Hepatocyte (in vitro differentiated cells): ENCODE measurements at regions not wholly inside any gene's neighbourhood (a gene's known extent, or its start where the extent isn't known, plus 50 kb on each side); places are given as distances from the start of the nearest gene placed in this dataset.

Source experiments
- DNase-seq: peaks from one replicate; pipeline ENCODE4 v3.0.0-alpha.2; 2016; ENCODE audit warnings: low spot score
- H2AFZ ChIP-seq: fragments of 200-600 bp; sonication (generic); 2 replicates; pipeline ENCODE4 v1.6.0; 2016; ENCODE audit warnings: antibody characterized with exemption, mild to moderate bottlenecking
- H3K27ac ChIP-seq: fragments of 200-600 bp; sonication (generic); 2 replicates; pipeline ENCODE4 v1.5.1; 2016; ENCODE audit warnings: mild to moderate bottlenecking
- H3K27me3 ChIP-seq: fragments of 200-600 bp; sonication (generic); 2 replicates; pipeline ENCODE4 v1.6.1; 2016
- H3K36me3 ChIP-seq: fragments of 200-600 bp; sonication (generic); replicated peaks from 2 replicates; pipeline ENCODE4 v1.5.1; 2016; ENCODE audit warnings: low read depth; ENCODE audit not compliant: insufficient read depth
- H3K4me1 ChIP-seq: fragments of 200-600 bp; sonication (generic); 2 replicates; pipeline ENCODE4 v1.5.1; 2016; ENCODE audit warnings: mild to moderate bottlenecking, moderate library complexity; ENCODE audit not compliant: insufficient read depth
- H3K4me2 ChIP-seq: fragments of 200-600 bp; sonication (generic); 2 replicates; pipeline ENCODE4 v1.6.0; 2016
- H3K4me3 ChIP-seq: fragments of 200-600 bp; sonication (generic); 2 replicates; pipeline ENCODE4 v1.5.1; 2016; ENCODE audit warnings: mild to moderate bottlenecking
- H3K79me2 ChIP-seq: fragments of 200-600 bp; sonication (generic); 2 replicates; pipeline ENCODE4 v1.6.0; 2017; ENCODE audit warnings: mild to moderate bottlenecking
- H3K9me2 ChIP-seq: fragments of 200-600 bp; sonication (generic); replicated peaks from 2 replicates; pipeline ENCODE4 v1.6.0; 2017; ENCODE audit warnings: mild to moderate bottlenecking; ENCODE audit not compliant: insufficient read depth
- H3K9me3 ChIP-seq: fragments of 200-600 bp; sonication (generic); 2 replicates; pipeline ENCODE4 v1.5.1; 2016; ENCODE audit warnings: low read depth, mild to moderate bottlenecking
- H4K20me1 ChIP-seq: fragments of 200-600 bp; sonication (generic); 2 replicates; pipeline ENCODE4 v1.6.0; 2016; ENCODE audit warnings: mild to moderate bottlenecking; ENCODE audit not compliant: insufficient read depth, poor library complexity, severe bottlenecking
- CTCF ChIP-seq: fragments of 200-600 bp; sonication (generic); IDR thresholded peaks from 2 replicates; pipeline ENCODE4 v1.5.1; 2016; ENCODE audit warnings: antibody characterized with exemption, mild to moderate bottlenecking; ENCODE audit not compliant: poor library complexity
- EZH2 ChIP-seq: fragments of 200-600 bp; sonication (generic); IDR thresholded peaks from 2 replicates; pipeline ENCODE4 v1.6.1; 2016; ENCODE audit warnings: antibody characterized with exemption, mild to moderate bottlenecking, borderline replicate concordance
- EZH2phosphoT487 ChIP-seq: fragments of 200-600 bp; sonication (generic); IDR thresholded peaks from one replicate; pipeline ENCODE4 v1.6.1; 2018; ENCODE audit warnings: antibody characterized with exemption, mild to moderate bottlenecking, low read depth, moderate library complexity; ENCODE audit not compliant: unreplicated experiment, severe bottlenecking
- WGBS: methylation state at CpG from one replicate; pipeline ENCODE4 v1.1.6; 2016; ENCODE audit warnings: low lambda C conversion rate; ENCODE audit errors: missing lambda C conversion rate; 5-methylcytosine and 5-hydroxymethylcytosine counted together

- 54% methylated on average over 1 of the region's 1 CpG for WGBS
- no peaks in the 10 kb centered on the region for H3K9me2 ChIP-seq
- no peaks in the 10 kb centered on the region for H4K20me1 ChIP-seq
Observed at GRCh38 chr1:83497563-83497962, 501.4 kb downstream of the TTLL7 start.

GRCh38 chr1:83495560-83495959 is 503.4 kb downstream of the TTLL7 start:
- Histone ChIP-seq H2AFZ (no peak overlapping the region), H3K4me3 (no peak overlapping the region), H3K9me3 (no peaks in the 10 kb centered on the region), H3K27ac (no peak overlapping the region), H3K27me3 (no peaks in the 10 kb centered on the region), H4K20me1 (no peaks in the 10 kb centered on the region), H3K4me2 (no peak overlapping the region), H3K79me2 (no peaks in the 10 kb centered on the region), H3K9me2 (no peaks in the 10 kb centered on the region), H3K36me3 (no peaks in the 10 kb centered on the region), H3K4me1 (no peaks in the 10 kb centered on the region)
- no peak for DNase-seq
- WGBS = 95% methylated on average over 9 of the region's 9 CpGs
- TF ChIP-seq EZH2phosphoT487 = no peak
- no peak for TF ChIP-seq EZH2
- no peak for TF ChIP-seq CTCF

More at GRCh38 chr1:83497563-83497962, 501.4 kb downstream of the TTLL7 start:
- H3K4me3 ChIP-seq = no peak overlapping the region
- H3K36me3 ChIP-seq = no peaks in the 10 kb centered on the region
- H3K4me2 ChIP-seq = no peak overlapping the region
- TF ChIP-seq EZH2 (no peak), CTCF (peak; percentile 40)
- peaks cover 11% of the 10 kb centered on the region for H3K4me1 ChIP-seq
- H3K9me3 ChIP-seq = no peaks in the 10 kb centered on the region
- H3K27me3 ChIP-seq = no peaks in the 10 kb centered on the region
- no peak for DNase-seq
- H3K79me2 ChIP-seq = no peaks in the 10 kb centered on the region
- no peak overlapping the region for H2AFZ ChIP-seq
- H3K27ac ChIP-seq = no peak overlapping the region

GRCh38 chr1:83493633-83494032 is 505.3 kb downstream of the TTLL7 start:
- H3K79me2 ChIP-seq = no peaks in the 10 kb centered on the region
- no peaks in the 10 kb centered on the region for H3K36me3 ChIP-seq
- peak overlapping the region; percentile 13 for H2AFZ ChIP-seq
- no peak for DNase-seq
- no peaks in the 10 kb centered on the region for H4K20me1 ChIP-seq
- H3K4me3 ChIP-seq = no peak overlapping the region
- H3K9me3 ChIP-seq = no peaks in the 10 kb centered on the region
- no peaks in the 10 kb centered on the region for H3K27me3 ChIP-seq
- H3K27ac ChIP-seq = no peak overlapping the region
- 57% methylated on average over 2 of the region's 2 CpGs for WGBS
- no peaks in the 10 kb centered on the region for H3K9me2 ChIP-seq
- TF ChIP-seq CTCF (no peak), EZH2phosphoT487 (no peak), EZH2 (no peak)
- no peak overlapping the region for H3K4me2 ChIP-seq
- H3K4me1 ChIP-seq = no peaks in the 10 kb centered on the region

GRCh38 chr1:83491930-83492329 is 507.0 kb downstream of the TTLL7 start:
- Histone ChIP-seq H3K9me2 (no peaks in the 10 kb centered on the region), H3K4me3 (no peak overlapping the region), H3K79me2 (no peaks in the 10 kb centered on the region), H3K9me3 (no peaks in the 10 kb centered on the region), H3K36me3 (no peaks in the 10 kb centered on the region), H3K27me3 (no peaks in the 10 kb centered on the region), H4K20me1 (no peaks in the 10 kb centered on the region), H3K27ac (no peak overlapping the region), H3K4me2 (no peak overlapping the region), H3K4me1 (no peaks in the 10 kb centered on the region), H2AFZ (no peak overlapping the region)
- 100% methylated on average over 2 of the region's 2 CpGs for WGBS
- DNase-seq = no peak
- no peak for TF ChIP-seq EZH2
- TF ChIP-seq EZH2phosphoT487 = no peak
